Heart left ventricle (tissue), 16 donors: ENCODE measurements at regions not wholly inside any gene's neighbourhood (a gene's known extent, or its start where the extent isn't known, plus 50 kb on each side); places are given as distances from the start of the nearest gene placed in this dataset.

ENCODE experiments used
- ATAC-seq, 4 donors: fragments of 200-7000 bp; cut with Tn5 transposase; one replicate each; pipeline ENCODE4 v1.9.1; 2020 to 2022; ENCODE audit warnings: moderate library complexity in 4 of 4, mild to moderate bottlenecking in 3 of 4, moderate number of reproducible peaks in 1 of 4
- DNase-seq, 5 donors: peaks; one replicate each; pipeline ENCODE4 v3.0.0-alpha.2; 2020
- H3K27ac ChIP-seq, 12 donors: fragments of 200-600 bp; sonication (generic) in 4 of 12; one replicate each; pipeline versions ENCODE4 v1.5.0 to v1.8.0; 2016 to 2022; ENCODE audit warnings: mild to moderate bottlenecking in 2 of 12
- H3K27me3 ChIP-seq, 9 donors: fragments of 200-600 bp; sonication (generic) in 2 of 9; one replicate each; pipeline versions ENCODE4 v1.5.1 to v1.8.0; 2016 to 2022; ENCODE audit warnings: mild to moderate bottlenecking in 3 of 9
- H3K36me3 ChIP-seq, 9 donors: fragments of 200-600 bp; sonication (generic) in 2 of 9; one replicate each; pipeline versions ENCODE4 v1.5.0 to v1.8.0; 2018 to 2022; ENCODE audit warnings: mild to moderate bottlenecking in 2 of 9
- H3K4me1 ChIP-seq, 12 donors: fragments of 200-600 bp; sonication (generic) in 4 of 12; one replicate each; pipeline versions ENCODE4 v1.5.0 to v1.8.0; 2016 to 2022; ENCODE audit warnings: mild to moderate bottlenecking in 3 of 12
- H3K4me3 ChIP-seq, 12 donors: fragments of 200-600 bp; sonication (generic) in 4 of 12; one replicate each; pipeline versions ENCODE4 v1.5.0 to v1.8.0; 2017 to 2022; ENCODE audit warnings: mild to moderate bottlenecking in 9 of 12, moderate library complexity in 4 of 12
- H3K9me3 ChIP-seq, 12 donors: fragments of 200-600 bp; sonication (generic) in 4 of 12; one replicate each; pipeline versions ENCODE4 v1.5.0 to v1.8.0; 2016 to 2022; ENCODE audit warnings: mild to moderate bottlenecking in 1 of 12
- POLR2A ChIP-seq, 2 donors: fragments of 450-650 bp; IDR thresholded peaks; one replicate each; pipeline ENCODE4 v1.6.1; 2017; ENCODE audit warnings: antibody characterized with exemption in 2 of 2, mild to moderate bottlenecking in 2 of 2, moderate library complexity in 2 of 2
- WGBS, 4 donors: extraction: QIAGEN DNeasy Blood & Tissue Kit in 2 of 4; methylation state at CpG; one replicate each; pipeline versions ENCODE4 v1.1.5 to v1.1.7; 2013 to 2018; 5-methylcytosine and 5-hydroxymethylcytosine counted together
- intact Hi-C, 10 donors: fragments of 100-400 bp; cut with DNase I; formaldehyde crosslinking; loops; one replicate each; pipeline versions ENCODE4 v1.11.1 to v1.14.2; 2022
- TF ChIP-seq, protein P1 (sequence below), 12 donors: fragments of 200-600 bp; sonication (generic) in 4 of 12; IDR thresholded peaks; one replicate each; pipeline versions ENCODE4 v1.5.0 to v1.8.0; 2018 to 2022; ENCODE audit warnings: antibody characterized with exemption in 12 of 12, mild to moderate bottlenecking in 5 of 12
- donor health status: ischemic (EF 13 %, LVEDD 7.1; RV severe dilation, severe dysfunction).
- donor health status: healthy with polysubstance abuse.
- donor health status: DM: no; HTN: yes; CAD: no.
- donor health status: DM: no; HTN: no; CAD: no.
- donor health status: ischemic (EF 25% LVEDD 6.9; RV normal size, moderate dysfunction).
- donor health status: ischemic (EF 25% LVEDD 5.7; RV mildly dilated, moderate dysfunction).
- donor health status: healthy.
- donor health status: DM: yes; HTN: yes; CAD: no.
- donor health status: ischemic (EF 35%, LVEDD 5.7; RV mildly dilated, moderate dysfunction).
- donor health status: nonischemic (EF 11% LVEDD 7.7; RV severe dilation, severe dysfunction).
- donor health status: DM: yes; HTN: yes; CAD: no.
- donor health status: PGD.
- donor health status: ischemic (EF 29% LVEDD 5.4; RV normal size, mild dysfunction).
- donor health status: nonischemic (EF 23%, LVEDD 6.1; RV moderate dilation, normal function).

DNA sequence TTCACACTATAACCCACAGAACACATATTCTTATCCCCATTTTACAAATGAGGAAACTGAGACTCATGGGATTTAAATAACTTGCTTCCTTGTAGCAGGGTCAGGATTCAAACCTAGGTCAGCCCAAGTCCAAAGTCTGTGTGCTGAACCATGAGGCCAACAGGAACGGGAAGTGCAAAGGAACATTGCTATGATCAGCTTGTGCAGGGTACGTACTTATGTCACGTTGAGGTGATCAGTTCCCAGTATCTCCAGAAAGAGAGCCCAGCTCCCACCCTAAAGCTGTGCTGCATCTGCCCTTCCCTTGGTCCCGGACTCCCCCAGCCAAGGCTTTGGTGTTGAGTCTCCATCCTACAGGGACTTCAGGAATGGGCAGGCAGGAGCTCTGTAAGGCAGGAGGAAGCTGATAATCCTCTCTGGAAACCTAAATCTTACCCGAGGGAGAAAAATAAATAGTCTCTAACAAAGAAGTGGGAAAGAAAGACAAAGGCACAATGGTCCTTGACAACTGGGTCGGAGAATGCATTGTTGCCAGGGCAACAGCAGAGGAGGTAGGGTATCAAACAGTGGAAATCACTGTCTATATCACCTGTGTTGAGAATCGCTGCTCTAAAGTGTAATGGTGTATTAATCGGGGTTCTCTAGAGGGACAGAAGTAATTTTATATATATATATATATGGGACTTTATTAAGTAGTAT is 82.5 kb upstream of the FICD start:
- no peak for ATAC-seq
- Histone ChIP-seq H3K4me1 (no peaks in the 10 kb centered on the region), H3K27ac (no peak overlapping the region), H3K4me3 (no peak overlapping the region), H3K36me3 (no peaks in the 10 kb centered on the region), H3K27me3 (no peaks in the 10 kb centered on the region), H3K9me3 (no peaks in the 10 kb centered on the region)
- intact Hi-C loops = no loop called here
- WGBS, 4 donors = 85 to 88% (median 86%) methylated on average over 8 of the region's 8 CpGs
- no peak for DNase-seq
- TF ChIP-seq, protein P1, sequence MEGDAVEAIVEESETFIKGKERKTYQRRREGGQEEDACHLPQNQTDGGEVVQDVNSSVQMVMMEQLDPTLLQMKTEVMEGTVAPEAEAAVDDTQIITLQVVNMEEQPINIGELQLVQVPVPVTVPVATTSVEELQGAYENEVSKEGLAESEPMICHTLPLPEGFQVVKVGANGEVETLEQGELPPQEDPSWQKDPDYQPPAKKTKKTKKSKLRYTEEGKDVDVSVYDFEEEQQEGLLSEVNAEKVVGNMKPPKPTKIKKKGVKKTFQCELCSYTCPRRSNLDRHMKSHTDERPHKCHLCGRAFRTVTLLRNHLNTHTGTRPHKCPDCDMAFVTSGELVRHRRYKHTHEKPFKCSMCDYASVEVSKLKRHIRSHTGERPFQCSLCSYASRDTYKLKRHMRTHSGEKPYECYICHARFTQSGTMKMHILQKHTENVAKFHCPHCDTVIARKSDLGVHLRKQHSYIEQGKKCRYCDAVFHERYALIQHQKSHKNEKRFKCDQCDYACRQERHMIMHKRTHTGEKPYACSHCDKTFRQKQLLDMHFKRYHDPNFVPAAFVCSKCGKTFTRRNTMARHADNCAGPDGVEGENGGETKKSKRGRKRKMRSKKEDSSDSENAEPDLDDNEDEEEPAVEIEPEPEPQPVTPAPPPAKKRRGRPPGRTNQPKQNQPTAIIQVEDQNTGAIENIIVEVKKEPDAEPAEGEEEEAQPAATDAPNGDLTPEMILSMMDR (IDR thresholded peaks at IDR 0.05) = no peak
- no peak for TF ChIP-seq POLR2A (IDR thresholded peaks at IDR 0.05)

DNA sequence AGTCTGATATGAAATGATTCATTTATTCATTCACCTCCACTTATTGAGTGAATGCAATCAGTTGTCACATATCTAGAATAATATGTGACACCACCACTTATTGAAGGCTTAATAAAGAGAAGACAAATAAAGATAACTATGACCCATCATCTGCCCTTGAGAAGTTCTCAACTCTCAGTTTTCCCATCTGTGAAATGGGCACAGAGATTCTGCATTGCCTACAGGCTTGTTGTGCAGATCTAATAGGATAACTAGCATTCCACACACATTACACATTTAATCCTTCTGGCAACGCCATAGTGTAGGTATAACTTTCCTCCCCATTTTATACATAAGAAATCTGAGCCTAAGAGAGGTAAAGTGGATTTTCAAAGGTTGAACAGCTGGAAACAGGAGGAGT is 84.2 kb upstream of the FICD start:
- Histone ChIP-seq H3K9me3 (no peaks in the 10 kb centered on the region), H3K27ac (no peak overlapping the region), H3K27me3 (no peaks in the 10 kb centered on the region), H3K4me1 (no peaks in the 10 kb centered on the region), H3K36me3 (no peaks in the 10 kb centered on the region), H3K4me3 (no peak overlapping the region)
- no peak for DNase-seq
- WGBS, 4 donors = 53 to 76% (median 56%) methylated on average over 1 of the region's 1 CpG
- TF ChIP-seq, protein P1 (IDR thresholded peaks at IDR 0.05) = no peak
- no peak for TF ChIP-seq POLR2A (IDR thresholded peaks at IDR 0.05)
- no peak for ATAC-seq
- intact Hi-C loops = no loop called here

DNA sequence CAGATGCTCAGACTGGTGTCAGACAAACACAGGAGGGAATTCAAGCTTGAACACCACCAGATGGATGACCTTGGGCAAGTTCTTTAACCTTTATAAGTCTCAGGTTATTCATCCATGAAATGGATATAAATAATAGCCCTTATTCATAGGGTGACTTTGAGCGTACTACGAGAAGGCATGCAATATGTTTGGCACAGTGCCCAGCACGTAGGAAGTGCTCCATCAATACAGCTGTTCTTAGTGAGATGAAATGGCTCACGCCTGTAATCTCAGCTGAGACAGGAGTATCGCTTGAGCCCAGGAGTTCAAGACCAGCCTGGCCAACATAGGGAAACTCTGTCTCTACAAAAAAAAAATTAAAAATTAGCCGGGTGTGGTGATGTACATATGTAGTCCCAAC is 84.8 kb upstream of the FICD start:
- H3K27ac ChIP-seq = no peak overlapping the region
- H3K9me3 ChIP-seq = no peaks in the 10 kb centered on the region
- WGBS, 4 donors = 29 to 40% (median 35%) methylated on average over 6 of the region's 6 CpGs
- DNase-seq = peak in 2 of 5 donors; percentile 29 to 34
- no peak for TF ChIP-seq POLR2A (IDR thresholded peaks at IDR 0.05)
- TF ChIP-seq, protein P1 (IDR thresholded peaks at IDR 0.05) = no peak
- no peaks in the 10 kb centered on the region for H3K4me1 ChIP-seq
- no peak overlapping the region for H3K4me3 ChIP-seq
- no peak for ATAC-seq
- H3K27me3 ChIP-seq = peaks cover 0 to 4% (median 0%) of the 10 kb centered on the region in 9 donors
- no peaks in the 10 kb centered on the region for H3K36me3 ChIP-seq
- intact Hi-C loops = no loop called here

DNA sequence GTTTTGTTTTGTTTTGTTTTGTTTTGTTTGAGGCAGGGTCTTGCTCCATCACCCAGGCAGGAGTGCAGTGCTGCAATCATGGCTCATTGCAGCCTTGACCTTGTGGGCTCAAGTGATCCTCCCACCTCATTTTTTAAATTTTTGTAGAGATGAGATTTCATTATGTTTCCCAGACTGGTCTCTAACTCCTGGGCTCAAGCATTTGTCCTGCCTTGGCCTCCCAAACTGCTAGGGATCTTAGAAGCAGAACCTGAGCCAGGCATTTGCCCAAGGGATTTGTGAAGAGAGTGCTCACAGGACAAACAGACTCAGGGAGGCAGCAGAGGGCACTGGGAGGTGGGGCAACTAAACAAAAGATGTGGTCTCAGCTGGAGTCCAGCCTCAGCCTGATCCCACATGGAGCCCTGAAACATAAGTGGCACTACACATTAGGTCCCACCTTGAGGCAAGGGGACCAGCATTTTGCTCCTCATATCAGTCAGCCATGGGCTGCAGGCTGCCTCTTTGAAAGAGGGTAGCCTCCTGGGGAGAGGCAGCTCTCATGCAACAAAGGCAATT is 86.2 kb upstream of the CMKLR1 start:
- H3K4me1 ChIP-seq = no peaks in the 10 kb centered on the region
- no peak for ATAC-seq
- peaks cover 0 to 5% (median 0%) of the 10 kb centered on the region in 9 donors for H3K27me3 ChIP-seq
- no peak for DNase-seq
- TF ChIP-seq, protein P1 (IDR thresholded peaks at IDR 0.05) = no peak
- TF ChIP-seq POLR2A (IDR thresholded peaks at IDR 0.05) = no peak
- no peaks in the 10 kb centered on the region for H3K9me3 ChIP-seq
- H3K27ac ChIP-seq = no peak overlapping the region
- H3K4me3 ChIP-seq = no peak overlapping the region
- intact Hi-C loops = no loop called here
- no peaks in the 10 kb centered on the region for H3K36me3 ChIP-seq
